ENCODE measurements at regions not wholly inside any gene's neighbourhood (a gene's known extent, or its start where the extent isn't known, plus 50 kb on each side); places are given as distances from the start of the nearest gene placed in this dataset.
"Not testable (repeated sequence)": the region's sequence is repeated elsewhere in the genome, so short reads cannot be mapped to it uniquely, and the experiment has no call there.

DNA sequence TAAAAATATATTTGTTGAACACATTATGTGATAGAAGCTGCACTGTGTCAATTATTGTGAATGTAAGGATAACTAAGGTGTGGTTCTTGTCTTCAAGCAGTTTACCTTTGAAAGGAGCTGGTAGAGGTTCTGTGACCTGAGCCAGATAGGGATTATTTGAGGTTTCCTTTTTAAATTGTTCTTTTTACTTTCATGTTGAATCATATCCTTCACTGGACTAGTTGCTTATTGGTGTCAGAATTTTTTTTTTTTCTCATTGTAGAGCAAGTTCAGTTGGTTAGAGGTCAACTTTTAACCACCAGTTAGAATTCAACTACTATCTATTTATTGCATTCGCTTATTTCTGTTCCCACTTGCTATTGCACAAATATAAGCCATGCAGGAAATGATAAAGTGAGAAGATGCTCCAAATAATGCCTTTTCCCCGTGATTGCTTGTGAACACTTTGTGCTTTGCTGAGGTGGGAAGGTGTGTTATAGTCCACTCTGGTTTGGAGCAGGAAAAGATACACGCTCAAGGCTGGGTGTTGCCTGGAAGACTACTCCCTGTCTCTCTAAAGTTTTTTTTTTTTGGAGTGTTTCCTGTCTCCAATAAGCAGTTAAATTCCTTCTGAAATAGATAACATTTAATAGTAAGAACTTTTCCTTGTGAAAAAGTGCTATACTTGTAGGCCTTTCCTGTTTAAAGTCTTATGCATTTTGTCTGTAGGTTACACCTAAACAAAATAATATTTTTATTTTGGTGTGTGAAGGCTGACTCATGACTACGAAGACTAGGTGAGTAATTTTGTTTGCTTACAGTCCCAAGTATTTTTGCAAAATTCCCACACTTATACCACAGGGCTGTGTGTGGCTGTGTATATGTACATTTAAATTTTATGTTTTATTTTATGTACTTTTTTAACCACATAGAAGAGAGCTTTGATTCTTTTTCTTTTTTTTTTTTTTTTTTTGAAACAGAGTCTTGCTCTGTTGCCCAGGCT, 83.8 kb upstream of the LCORL start:
- no peak for DNase-seq
- Histone ChIP-seq H3K4me3 (no peak overlapping the region), H3K36me3 (no peaks in the 10 kb centered on the region), H3K27me3 (no peaks in the 10 kb centered on the region), H3K27ac (no peak overlapping the region), H3K9me3 (no peaks in the 10 kb centered on the region), H3K4me1 (ENCODE audit: insufficient read depth) (no peaks in the 10 kb centered on the region)
- TF ChIP-seq EP300 (IDR thresholded peaks at IDR 0.05): no peak
- no peak for TF ChIP-seq POLR2A (IDR thresholded peaks at IDR 0.05)
- TF ChIP-seq, protein P1, sequence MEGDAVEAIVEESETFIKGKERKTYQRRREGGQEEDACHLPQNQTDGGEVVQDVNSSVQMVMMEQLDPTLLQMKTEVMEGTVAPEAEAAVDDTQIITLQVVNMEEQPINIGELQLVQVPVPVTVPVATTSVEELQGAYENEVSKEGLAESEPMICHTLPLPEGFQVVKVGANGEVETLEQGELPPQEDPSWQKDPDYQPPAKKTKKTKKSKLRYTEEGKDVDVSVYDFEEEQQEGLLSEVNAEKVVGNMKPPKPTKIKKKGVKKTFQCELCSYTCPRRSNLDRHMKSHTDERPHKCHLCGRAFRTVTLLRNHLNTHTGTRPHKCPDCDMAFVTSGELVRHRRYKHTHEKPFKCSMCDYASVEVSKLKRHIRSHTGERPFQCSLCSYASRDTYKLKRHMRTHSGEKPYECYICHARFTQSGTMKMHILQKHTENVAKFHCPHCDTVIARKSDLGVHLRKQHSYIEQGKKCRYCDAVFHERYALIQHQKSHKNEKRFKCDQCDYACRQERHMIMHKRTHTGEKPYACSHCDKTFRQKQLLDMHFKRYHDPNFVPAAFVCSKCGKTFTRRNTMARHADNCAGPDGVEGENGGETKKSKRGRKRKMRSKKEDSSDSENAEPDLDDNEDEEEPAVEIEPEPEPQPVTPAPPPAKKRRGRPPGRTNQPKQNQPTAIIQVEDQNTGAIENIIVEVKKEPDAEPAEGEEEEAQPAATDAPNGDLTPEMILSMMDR (IDR thresholded peaks at IDR 0.05): no peak
- 26 to 38% (median 29%) methylated on average over 4 of the region's 4 CpGs for WGBS, 3 donors
- intact Hi-C loops (cut with DNase I): no loop called here

DNA sequence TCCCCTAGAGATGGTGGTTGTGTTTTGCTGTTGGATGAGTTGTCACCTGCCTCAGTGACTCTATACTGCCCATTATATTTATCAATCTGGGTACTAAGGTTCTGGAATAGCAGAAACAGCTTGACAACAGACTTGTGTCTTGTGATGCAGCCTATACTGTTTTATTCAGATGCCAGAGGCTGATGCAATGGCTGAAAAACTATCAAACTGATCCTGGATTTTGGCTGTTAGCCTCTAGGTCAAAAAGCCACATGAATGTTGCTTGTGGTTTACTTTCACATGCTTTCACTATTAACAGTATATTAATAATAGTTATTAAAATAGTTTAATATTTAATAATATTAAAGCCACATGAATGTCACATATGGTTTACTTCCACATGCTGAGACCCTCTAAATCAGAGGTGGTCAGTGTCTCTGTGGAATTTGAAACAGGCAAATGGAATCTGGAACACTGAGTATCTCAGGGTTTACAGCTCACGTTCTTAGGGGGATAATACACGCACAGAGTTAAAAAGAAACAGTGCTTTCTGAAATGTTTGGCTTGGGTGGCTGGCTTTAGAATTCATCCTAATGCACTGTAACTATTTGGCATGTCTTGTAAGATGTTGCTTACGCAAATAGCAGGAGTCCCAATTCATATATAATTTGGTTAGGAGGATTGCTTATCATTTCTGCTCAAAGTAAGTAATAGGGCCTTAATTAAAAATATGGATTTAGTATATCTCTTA, 82.5 kb upstream of the LCORL start:
- Histone ChIP-seq H3K36me3 (no peaks in the 10 kb centered on the region), H3K4me3 (no peak overlapping the region), H3K27ac (no peak overlapping the region), H3K4me1 (ENCODE audit: insufficient read depth) (no peaks in the 10 kb centered on the region), H3K27me3 (no peaks in the 10 kb centered on the region), H3K9me3 (no peaks in the 10 kb centered on the region)
- intact Hi-C loops (cut with DNase I): no loop called here
- no peak for DNase-seq
- TF ChIP-seq EP300 (IDR thresholded peaks at IDR 0.05) (no peak), POLR2A (IDR thresholded peaks at IDR 0.05) (no peak)
- TF ChIP-seq, protein P1 (IDR thresholded peaks at IDR 0.05): no peak
- 66 to 74% (median 67%) methylated on average over 3 of the region's 3 CpGs for WGBS, 3 donors

DNA sequence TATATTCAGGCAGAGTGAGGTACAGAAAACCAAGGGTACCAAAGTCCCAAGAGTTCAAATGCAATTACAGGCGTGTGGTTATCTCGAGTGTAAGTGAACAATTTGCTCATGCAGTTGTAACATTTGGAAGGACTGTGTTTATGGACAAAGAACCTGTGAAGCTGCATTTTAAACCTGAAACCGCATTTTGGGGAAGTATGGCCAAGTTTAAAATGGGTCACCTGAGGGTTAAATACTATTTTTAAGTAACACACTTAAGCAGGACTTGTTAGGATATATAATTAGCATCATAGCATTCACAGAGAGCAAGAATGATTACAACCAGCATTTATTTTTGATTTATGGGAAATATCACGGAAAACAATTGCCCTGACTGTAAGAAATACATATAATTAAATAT, 79.1 kb upstream of the LCORL start:
- WGBS, 3 donors: 69 to 77% (median 75%) methylated on average over 4 of the region's 4 CpGs
- DNase-seq: no peak
- no peaks in the 10 kb centered on the region for H3K4me1 ChIP-seq (ENCODE audit: insufficient read depth)
- no peaks in the 10 kb centered on the region for H3K27me3 ChIP-seq
- TF ChIP-seq POLR2A (IDR thresholded peaks at IDR 0.05) (no peak), EP300 (IDR thresholded peaks at IDR 0.05) (no peak)
- TF ChIP-seq, protein P1 (IDR thresholded peaks at IDR 0.05): no peak
- no peaks in the 10 kb centered on the region for H3K9me3 ChIP-seq
- no peak overlapping the region for H3K27ac ChIP-seq
- no peak overlapping the region for H3K4me3 ChIP-seq
- H3K36me3 ChIP-seq: no peaks in the 10 kb centered on the region
- intact Hi-C loops (cut with DNase I): no loop called here

DNA sequence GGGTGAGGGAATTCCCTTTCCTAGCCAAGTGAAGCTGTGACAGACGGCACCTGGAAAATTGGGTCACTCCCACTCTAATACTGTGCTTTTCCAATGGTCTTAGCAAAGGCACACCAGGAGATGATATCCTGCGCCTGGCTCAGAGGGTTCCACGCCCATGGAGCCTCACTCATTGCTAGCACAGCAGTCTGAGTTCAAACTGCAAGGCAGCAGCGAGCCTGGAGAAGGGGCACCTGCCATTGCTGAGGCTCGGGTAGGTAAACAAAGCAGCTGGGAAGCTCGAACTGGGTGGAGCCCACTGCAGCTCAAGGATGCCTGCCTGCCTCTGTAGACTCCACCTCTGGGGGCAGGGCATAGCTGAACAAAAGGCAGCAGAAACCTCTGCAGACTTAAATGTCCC, 68.9 kb upstream of the LCORL start:
- H3K4me3 ChIP-seq; H3K27me3 ChIP-seq; H3K9me3 ChIP-seq; DNase-seq; H3K4me1 ChIP-seq (ENCODE audit: insufficient read depth); intact Hi-C loops (cut with DNase I); H3K36me3 ChIP-seq; H3K27ac ChIP-seq: not testable (repeated sequence)
- WGBS, 3 donors: 40 to 62% (median 46%) methylated on average over 6 of the region's 6 CpGs

DNA sequence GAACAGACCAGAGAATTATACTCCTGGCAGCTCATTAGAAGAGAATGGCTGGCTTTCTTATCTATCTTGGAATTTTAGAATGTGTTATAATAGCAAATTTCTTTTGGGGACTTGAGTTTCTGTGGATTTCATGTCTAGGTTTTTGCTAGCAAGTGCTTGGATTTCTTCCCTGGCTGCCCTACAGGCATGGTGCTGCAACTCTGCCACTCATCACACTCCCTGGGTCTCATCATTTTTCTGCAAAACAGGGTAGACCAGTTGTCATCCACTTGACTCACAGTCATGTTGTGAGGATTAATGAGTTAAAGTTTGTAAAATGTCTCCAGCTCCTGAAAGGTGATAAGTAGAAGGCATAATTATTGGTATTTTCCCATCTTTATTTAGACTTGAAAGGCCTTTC, 60.7 kb upstream of the LCORL start:
- Histone ChIP-seq H3K4me1 (ENCODE audit: insufficient read depth) (no peaks in the 10 kb centered on the region), H3K36me3 (no peaks in the 10 kb centered on the region), H3K4me3 (no peak overlapping the region), H3K27me3 (no peaks in the 10 kb centered on the region), H3K27ac (no peak overlapping the region), H3K9me3 (no peaks in the 10 kb centered on the region)
- TF ChIP-seq POLR2A (IDR thresholded peaks at IDR 0.05) (no peak), EP300 (IDR thresholded peaks at IDR 0.05) (no peak)
- TF ChIP-seq, protein P1 (IDR thresholded peaks at IDR 0.05): no peak
- no peak for DNase-seq
- intact Hi-C loops (cut with DNase I): no loop called here
